Rectal smooth muscle tissue (tissue), 1 donor: ENCODE measurements at regions not wholly inside any gene's neighbourhood (a gene's known extent, or its start where the extent isn't known, plus 50 kb on each side); places are given as distances from the start of the nearest gene placed in this dataset.

Experiments used
- H3K27ac ChIP-seq: one replicate; pipeline ENCODE4 v1.7.0; 2013; ENCODE audit warnings: low read depth, low read length, inconsistent platforms
- H3K27me3 ChIP-seq: one replicate; pipeline ENCODE4 v1.7.0; 2013; ENCODE audit warnings: low read length; ENCODE audit not compliant: control insufficient read depth, insufficient read depth
- H3K36me3 ChIP-seq: one replicate; pipeline ENCODE4 v1.7.0; 2013; ENCODE audit warnings: low read length; ENCODE audit not compliant: control insufficient read depth, insufficient read depth
- H3K4me1 ChIP-seq: one replicate; pipeline ENCODE4 v1.7.0; 2013; ENCODE audit warnings: low read length; ENCODE audit not compliant: control insufficient read depth, insufficient read depth
- H3K4me3 ChIP-seq: one replicate; pipeline ENCODE4 v1.7.0; 2013; ENCODE audit warnings: low read length
- H3K9ac ChIP-seq: one replicate; pipeline ENCODE4 v1.7.0; 2013; ENCODE audit warnings: low read length

GRCh38 chr1:90508376-90509167 lies 208.5 kb downstream of the BARHL2 start:
- Histone ChIP-seq H3K36me3 (no peaks in the 10 kb centered on the region), H3K27me3 (no peaks in the 10 kb centered on the region), H3K4me3 (no peak overlapping the region), H3K27ac (no peak overlapping the region), H3K9ac (no peak overlapping the region), H3K4me1 (no peaks in the 10 kb centered on the region)

DNA sequence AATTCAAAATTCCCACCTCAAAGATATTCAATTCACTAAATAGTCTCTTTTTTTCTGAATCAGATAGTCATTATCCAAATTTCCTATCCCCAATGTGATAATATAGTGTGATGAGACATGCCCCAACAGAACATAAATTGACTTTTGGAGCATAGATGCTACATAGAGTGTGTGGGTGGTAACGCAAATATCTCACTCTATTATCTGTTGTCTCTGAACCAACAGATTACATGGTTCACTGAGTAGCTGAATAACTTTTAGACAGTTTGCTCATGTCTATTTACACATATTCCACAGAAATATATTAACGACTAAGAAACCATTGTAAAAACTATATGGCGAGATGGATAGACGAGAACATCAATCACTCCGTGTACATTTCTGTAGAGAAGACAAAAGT lies 209.9 kb downstream of the BARHL2 start:
- Histone ChIP-seq H3K4me3 (no peak overlapping the region), H3K27ac (no peak overlapping the region), H3K9ac (no peak overlapping the region), H3K36me3 (no peaks in the 10 kb centered on the region), H3K4me1 (no peaks in the 10 kb centered on the region), H3K27me3 (no peaks in the 10 kb centered on the region)

DNA sequence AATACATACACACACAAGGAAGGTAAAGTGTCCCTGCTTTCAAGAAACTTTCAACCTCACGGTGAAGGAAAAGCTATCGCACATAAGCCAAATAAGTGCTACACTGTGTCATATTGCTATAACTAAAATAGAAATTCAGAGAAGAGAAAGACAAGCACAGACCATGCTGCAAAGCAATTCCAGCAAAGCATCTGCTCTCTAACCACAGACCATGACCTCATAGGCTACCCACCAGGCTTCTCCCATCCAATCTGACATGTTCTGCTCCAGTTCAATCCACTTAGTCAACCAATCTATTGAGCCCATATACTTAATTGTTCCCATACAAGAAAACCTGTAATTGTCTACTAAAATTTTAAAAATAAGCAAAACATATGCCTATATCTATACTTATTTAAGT lies 211.3 kb downstream of the BARHL2 start:
- Histone ChIP-seq H3K9ac (no peak overlapping the region), H3K36me3 (no peaks in the 10 kb centered on the region), H3K4me1 (no peaks in the 10 kb centered on the region), H3K27ac (no peak overlapping the region), H3K4me3 (no peak overlapping the region), H3K27me3 (no peaks in the 10 kb centered on the region)

DNA sequence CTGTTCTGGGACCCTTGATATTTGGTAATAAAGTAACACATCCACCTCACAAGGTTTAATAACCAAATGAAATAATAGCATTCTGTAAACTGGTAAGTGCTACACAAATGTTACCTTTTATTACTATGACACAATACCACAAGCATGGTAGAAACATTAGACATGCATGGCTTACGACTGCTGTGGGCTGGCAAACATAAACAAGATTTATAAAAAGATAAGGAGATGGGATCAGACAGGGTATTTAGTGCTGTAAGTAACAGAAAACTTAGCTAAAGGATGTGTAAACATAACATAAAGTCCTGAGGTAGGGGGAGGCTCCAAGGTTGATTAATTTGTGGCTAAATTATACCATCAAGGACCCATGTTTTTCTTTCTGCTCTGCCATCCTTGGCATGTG lies 212.6 kb downstream of the BARHL2 start:
- Histone ChIP-seq H3K4me3 (no peak overlapping the region), H3K4me1 (no peaks in the 10 kb centered on the region), H3K36me3 (no peaks in the 10 kb centered on the region), H3K27me3 (no peaks in the 10 kb centered on the region), H3K27ac (no peak overlapping the region), H3K9ac (no peak overlapping the region)

DNA sequence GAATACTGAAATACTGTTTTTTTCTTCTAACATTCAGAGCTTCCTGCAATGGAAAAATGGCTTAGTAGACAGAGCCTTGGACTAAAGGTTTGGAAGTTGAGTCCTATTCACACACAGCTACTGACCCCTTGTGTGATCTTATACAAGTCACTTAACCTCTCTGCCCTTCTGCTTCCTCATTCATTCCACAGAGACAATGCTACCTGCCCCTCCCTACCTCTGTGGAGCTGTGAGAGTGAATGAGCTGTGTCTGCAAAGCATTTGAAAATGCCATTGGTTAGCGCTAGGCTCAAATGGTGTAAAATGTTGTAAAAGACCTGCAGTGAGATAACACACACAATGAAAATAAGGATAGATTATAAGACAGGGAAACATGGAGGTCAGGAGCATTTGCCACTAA lies 214.4 kb downstream of the BARHL2 start:
- Histone ChIP-seq H3K36me3 (no peaks in the 10 kb centered on the region), H3K4me1 (no peaks in the 10 kb centered on the region), H3K9ac (no peak overlapping the region), H3K4me3 (no peak overlapping the region), H3K27ac (no peak overlapping the region), H3K27me3 (no peaks in the 10 kb centered on the region)

DNA sequence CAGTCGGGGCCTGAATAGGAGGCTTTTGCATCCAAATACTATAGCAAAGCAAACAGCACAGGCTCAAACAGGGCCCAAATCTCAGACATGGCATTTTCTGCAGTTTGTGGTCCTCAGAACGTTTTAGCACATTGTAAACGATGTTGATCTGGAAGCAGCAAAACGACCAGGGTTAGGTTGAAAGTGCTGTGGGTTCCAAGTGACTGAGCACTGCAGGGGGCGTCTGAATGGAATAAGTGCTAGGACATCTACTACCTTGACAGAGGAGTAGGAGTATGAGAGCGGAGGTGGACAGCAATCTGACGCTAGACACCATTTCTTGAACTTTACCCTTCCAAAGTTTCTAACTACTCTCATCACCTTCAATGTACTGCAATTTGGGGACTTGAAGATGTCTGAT lies 214.9 kb downstream of the BARHL2 start:
- no peak overlapping the region for H3K9ac ChIP-seq
- H3K4me3 ChIP-seq = no peak overlapping the region
- H3K27ac ChIP-seq = no peak overlapping the region
- no peaks in the 10 kb centered on the region for H3K4me1 ChIP-seq
- H3K27me3 ChIP-seq = no peaks in the 10 kb centered on the region
- H3K36me3 ChIP-seq = no peaks in the 10 kb centered on the region

DNA sequence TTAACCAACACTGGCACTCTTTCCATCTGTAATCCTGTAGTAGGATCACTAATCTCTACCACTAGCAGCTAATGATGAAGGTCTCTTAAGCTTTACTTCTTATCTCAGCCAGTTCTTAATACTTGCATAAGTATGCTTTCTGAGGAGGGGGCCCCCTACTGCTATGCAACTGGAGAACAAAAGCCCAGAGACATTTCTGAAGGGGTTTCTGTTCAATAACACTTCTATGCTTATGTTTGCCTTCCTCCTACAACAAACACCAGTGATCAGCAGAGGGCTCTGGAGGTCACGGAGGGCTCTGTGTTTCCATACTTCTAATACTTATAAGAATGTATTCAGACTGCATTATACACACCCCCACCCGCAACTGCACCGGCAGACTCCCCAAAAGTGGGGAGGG lies 215.8 kb downstream of the BARHL2 start:
- Histone ChIP-seq H3K36me3 (no peaks in the 10 kb centered on the region), H3K4me3 (no peak overlapping the region), H3K9ac (no peak overlapping the region), H3K27me3 (no peaks in the 10 kb centered on the region), H3K4me1 (no peaks in the 10 kb centered on the region), H3K27ac (no peak overlapping the region)

- Histone ChIP-seq H3K27me3 (no peaks in the 10 kb centered on the region), H3K27ac (no peak overlapping the region), H3K36me3 (no peaks in the 10 kb centered on the region), H3K9ac (no peak overlapping the region), H3K4me1 (no peaks in the 10 kb centered on the region), H3K4me3 (no peak overlapping the region)
Measured at GRCh38 chr1:90494748-90495282, 222.3 kb downstream of the BARHL2 start.

GRCh38 chr1:90488451-90488850 lies 228.7 kb downstream of the BARHL2 start:
- no peak overlapping the region for H3K27ac ChIP-seq
- H3K9ac ChIP-seq = no peak overlapping the region
- H3K4me3 ChIP-seq = no peak overlapping the region
- H3K27me3 ChIP-seq = no peaks in the 10 kb centered on the region
- H3K4me1 ChIP-seq = no peaks in the 10 kb centered on the region
- no peaks in the 10 kb centered on the region for H3K36me3 ChIP-seq

DNA sequence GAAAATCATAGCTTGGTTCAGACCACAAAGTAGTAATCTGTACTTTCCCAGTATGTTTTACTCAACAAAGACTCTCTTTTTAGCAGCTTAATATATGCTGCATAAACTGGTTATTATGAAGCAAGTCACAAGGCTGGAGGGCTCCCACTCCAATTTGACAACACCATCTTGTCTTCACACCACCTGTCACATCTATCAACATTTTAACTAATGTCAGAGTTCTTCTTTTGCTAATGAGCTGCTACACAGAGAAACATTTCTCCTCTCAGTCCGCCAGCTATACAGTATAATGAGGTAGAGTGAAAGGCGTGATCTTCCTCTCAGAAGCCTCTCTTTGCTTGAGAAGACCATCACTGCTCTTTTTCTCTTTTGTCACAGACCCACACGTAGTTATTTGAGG lies 230.1 kb downstream of the BARHL2 start:
- H3K36me3 ChIP-seq = no peaks in the 10 kb centered on the region
- no peaks in the 10 kb centered on the region for H3K4me1 ChIP-seq
- H3K4me3 ChIP-seq = no peak overlapping the region
- no peaks in the 10 kb centered on the region for H3K27me3 ChIP-seq
- no peak overlapping the region for H3K27ac ChIP-seq
- no peak overlapping the region for H3K9ac ChIP-seq

DNA sequence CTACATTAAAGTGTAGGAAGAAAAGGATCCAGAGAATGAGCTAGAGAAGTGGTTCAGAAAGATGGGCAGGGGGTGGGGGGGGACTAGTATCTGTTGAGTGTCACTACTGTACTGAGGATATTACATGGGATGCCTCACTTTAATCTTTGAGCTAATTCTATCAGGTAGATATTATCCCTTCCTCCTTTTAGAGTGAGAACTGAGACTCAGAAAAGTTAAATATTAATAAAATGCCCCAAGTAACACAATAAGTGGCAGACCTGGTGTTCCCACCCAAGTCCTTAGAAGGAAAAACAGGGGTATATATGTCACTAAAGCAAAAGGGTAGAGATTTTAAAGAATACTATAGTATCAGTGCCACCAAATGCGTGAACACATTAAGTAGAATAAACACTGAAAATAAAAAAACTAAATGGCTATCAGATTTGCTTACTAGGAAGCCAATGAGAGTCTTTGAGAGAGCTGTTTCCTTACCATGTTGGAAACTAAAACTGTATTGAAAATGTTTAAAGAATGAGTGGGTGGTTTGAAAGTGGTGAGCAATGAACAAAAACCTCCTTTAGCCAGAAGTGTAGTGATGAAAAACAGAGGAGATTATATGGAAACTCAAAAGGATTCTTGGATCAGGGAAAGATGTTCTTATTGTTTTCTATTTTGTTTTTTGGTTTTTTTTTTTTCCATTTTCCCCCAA lies 230.8 kb downstream of the BARHL2 start:
- Histone ChIP-seq H3K27me3 (no peaks in the 10 kb centered on the region), H3K36me3 (no peaks in the 10 kb centered on the region), H3K4me3 (no peak overlapping the region), H3K4me1 (no peaks in the 10 kb centered on the region), H3K9ac (no peak overlapping the region), H3K27ac (no peak overlapping the region)

DNA sequence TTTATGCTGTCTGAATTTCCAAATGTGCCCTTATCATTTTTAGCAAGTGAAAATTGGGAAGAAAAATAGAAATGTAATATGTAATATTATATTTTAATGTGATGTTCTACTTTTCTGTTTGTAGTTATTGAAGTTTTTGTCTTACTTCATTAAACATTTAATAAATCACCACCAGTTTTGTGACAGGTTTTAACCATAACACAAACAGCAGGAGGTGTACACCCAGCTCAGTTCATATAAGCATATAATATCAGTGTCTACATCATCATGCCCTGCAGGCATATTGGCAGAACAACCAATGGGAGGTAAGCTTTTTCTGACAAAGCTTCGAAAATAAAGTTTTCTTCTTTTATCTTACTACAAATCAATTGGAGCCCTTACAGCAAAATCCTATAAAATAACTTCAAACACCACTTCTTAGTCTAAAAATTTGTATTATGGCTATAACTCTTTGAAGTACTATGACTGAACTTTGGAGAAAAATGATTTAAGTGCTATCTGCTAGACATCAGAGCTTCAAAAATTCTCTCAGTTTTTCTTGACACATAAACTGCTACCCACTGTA lies 236.7 kb downstream of the BARHL2 start:
- Histone ChIP-seq H3K9ac (no peak overlapping the region), H3K4me1 (no peaks in the 10 kb centered on the region), H3K36me3 (no peaks in the 10 kb centered on the region), H3K27ac (no peak overlapping the region), H3K4me3 (no peak overlapping the region), H3K27me3 (no peaks in the 10 kb centered on the region)
